HG02798 (cell line): ENCODE measurements at regions not wholly inside any gene's neighbourhood (a gene's known extent, or its start where the extent isn't known, plus 50 kb on each side); places are given as distances from the start of the nearest gene placed in this dataset.
"Not testable (repeated sequence)": the region's sequence is repeated elsewhere in the genome, so short reads cannot be mapped to it uniquely, and the experiment has no call there.

Source experiments
- ATAC-seq: cut with Tn5 transposase; IDR thresholded peaks from one replicate; pipeline ENCODE4 v1.9.1; 2021; ENCODE audit warnings: mild to moderate bottlenecking; ENCODE audit not compliant: unreplicated experiment, poor library complexity

DNA sequence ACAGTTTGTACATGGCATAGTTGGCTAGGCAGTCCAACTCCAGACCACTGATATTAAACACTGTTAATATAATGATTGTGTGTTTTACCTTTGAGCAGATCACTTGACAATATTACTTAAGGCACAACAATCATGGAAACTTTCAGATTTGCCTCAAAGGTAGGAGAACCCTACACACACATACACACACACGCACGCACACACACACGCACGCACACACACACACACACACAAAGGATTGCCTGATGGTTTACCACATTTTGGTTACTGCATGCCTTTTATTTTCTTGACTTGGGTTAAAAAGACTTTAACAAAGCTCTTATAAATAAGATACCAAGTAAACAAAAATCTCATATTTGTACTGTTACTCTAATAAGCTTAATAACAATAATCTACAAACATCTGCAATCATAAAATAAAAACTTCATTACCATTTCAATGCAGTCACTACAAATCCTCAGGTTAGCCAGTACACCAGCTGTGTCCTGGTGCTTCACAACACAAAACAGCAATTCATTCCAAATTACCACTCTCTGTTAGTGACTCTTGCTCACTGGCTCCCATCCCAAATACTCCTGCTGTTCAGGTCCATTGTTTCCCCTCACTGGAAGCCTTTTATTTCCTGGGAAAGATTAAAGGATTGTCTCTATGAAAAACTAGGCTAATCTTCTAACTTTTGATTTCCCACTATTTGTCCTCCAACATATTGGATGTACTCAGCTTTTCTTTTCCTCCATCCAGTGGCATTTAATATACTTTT lies 175.2 kb upstream of the ATP2B1 start:
- no peak for ATAC-seq

DNA sequence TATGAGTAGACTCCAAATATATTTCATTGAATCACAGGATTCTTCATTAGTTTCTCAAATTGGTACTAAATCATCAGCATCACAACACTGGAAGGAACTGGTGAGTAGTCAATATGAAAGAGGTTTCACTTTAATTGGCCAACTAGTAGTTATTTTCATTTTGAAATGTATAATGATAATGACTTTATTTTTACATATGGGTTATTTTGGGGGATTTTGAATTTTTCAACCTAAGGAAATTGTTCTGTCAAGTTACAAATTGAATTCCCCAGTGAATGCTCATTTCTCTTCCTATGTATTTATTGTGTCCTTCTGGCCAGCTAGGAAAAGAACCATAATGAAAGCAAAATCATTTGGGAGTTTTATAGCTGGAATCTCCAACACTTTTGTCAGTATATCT lies 174.2 kb upstream of the ATP2B1 start:
- no peak for ATAC-seq

DNA sequence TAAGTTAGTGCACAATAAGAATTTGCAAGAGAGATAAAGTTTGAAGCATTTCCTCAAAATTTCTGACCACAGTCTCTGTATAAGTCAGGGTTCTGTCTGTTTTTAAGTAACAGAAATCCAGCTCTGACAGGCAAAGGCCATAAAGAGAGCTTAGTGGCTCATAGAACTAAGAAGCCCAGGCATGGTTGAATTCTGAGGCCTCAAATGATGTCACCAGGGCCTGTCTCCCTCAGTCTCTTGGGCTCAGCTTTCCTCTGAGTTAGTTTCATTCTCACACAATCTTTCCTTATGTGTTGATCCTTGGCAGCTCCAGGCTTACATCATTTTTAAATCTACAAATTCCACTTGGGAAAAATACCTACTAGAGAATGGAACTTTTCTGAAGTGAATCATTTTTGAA lies 173.4 kb upstream of the ATP2B1 start:
- peak; percentile 40 for ATAC-seq

DNA sequence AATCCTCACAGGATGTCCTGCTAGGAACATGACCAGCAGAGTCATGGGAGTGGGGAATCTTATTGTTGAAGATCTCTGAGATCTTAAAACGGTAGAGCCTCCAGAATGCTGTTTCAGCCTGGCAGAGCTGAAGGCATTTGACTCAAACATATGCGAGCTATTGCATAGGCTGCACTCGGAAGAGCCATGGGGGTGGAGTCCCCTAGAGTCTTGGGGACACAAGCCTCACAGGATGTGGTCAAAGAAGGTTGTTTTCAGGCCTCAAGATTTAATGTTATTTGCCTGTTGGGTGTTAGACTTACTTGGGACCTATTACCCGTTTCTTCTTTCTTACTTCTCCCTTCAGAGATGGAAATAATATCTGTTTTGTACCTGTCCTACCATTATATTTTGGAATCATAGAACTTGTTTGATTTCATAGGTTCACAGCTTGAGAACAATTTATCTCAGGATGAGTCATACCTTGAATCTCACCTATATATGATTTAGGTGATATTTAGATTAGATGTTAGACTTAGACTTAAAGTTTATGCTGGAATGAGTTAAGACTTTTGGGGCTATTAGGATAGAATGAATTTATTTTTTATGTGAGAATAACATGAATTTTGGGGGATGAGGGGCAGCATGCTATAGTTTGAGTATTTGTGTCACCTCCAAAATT lies 172.2 kb upstream of the ATP2B1 start:
- ATAC-seq, result peak; percentile 97

DNA sequence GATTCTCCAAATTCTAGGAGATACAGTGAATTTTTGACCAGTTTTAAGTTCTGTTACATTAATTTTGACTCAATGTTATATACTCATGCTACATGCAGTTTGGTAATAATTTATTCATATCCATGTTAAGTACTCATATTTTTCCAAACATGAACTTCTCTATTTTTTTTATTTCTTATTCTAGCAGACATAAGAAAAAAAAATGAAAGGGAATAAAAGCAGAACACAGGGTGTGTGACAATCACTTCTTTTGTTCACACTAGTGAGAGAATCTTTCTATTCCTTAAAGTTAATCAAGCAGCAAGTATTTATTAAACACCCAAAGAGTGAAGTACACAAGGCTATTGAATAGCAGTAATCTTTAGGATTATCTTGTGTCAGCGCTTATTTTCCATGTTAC lies 171.1 kb upstream of the ATP2B1 start:
- ATAC-seq, result no peak

DNA sequence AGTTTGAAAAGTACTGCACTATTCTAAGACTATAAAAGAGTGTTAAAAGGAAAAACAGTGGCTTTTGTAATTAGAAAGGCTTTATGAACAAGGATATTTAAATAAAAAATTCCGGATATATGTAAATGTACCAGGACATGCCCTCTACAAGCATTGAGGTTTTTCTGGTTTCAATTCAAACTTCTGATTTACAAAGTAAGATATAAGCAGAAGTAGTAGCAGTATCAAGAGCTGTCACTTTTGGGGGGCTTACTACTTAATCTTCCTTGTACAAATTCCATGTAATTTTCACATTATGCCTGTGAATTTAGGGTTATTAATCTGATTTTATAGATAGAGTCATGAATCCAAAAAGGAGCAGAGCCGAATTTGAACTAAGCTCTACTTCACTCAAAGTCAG lies 170.3 kb upstream of the ATP2B1 start:
- peak; percentile 14 for ATAC-seq

DNA sequence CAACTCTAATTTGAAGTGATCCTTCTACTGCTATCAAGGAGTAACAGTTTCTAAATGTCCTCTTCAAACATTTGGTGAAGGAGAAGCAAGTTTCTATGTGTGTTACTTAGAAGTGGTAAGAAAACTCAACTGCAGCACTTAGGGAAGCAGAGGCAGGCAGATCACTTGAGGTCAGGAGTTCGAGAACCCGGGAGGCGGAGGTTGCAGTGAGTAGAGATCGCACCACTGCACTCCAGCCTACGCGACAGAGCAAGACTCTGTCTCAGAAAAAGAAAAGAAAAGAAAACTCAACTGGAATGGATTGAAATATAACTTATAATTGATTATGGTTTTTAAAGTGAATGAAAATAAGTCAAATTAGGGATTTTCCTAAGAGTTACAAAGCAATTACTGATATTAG lies 169.7 kb upstream of the ATP2B1 start:
- no peak for ATAC-seq

DNA sequence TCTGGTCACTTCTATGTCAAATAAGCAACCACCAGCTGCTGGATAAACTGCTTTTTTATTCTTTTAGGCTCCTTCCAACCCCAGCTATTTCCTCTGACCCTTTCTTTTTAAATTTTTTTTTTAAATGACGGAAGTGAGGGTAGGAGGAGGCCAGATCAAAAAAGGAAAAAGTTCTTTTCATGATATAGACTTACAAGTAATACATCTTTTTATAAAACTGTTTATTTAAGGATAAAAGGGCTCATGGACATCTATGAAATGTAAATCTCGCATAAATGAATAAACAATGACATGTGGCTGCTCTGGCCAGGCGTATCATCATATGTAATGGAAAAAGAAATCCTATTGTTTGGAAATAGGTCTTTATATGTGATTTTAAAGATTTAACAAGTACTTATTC lies 169.0 kb upstream of the ATP2B1 start:
- ATAC-seq, result no peak

DNA sequence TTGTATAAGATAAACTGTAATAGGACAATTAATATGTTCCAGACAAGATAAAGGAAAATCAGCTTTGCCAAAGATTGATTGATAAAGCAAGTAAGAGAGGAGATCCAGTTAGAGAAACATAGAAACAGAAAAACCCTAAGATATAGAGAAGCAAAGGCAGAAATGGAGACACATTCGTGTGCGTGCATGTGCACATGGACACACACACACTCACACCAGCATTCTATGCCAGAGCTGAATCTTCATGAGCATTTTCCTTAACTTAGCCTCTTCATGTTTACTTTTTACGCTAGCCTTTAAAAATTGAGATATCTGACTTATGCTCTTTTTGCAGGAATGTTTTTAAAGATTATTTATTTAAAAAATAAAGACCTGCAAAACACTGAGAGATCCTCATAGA lies 168.5 kb upstream of the ATP2B1 start:
- ATAC-seq, result no peak

DNA sequence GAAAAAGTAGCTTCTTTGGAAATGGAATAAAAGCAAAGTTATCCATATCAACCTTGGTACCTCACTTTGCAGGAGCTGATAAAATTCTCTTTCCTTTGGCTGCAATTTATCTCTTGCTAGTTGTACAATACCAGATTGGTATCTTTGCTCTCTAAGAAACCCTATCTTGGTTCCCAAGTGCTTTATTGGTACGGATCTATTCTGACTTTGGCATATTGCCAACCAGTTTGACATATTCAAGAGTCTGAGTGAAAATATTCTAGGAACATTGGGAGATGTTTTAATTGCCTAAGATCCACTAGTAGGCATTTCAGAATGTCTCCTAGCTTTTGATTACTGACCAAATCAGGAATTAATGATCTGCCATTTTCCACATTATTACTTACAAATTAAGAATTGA lies 167.2 kb upstream of the ATP2B1 start:
- no peak for ATAC-seq

DNA sequence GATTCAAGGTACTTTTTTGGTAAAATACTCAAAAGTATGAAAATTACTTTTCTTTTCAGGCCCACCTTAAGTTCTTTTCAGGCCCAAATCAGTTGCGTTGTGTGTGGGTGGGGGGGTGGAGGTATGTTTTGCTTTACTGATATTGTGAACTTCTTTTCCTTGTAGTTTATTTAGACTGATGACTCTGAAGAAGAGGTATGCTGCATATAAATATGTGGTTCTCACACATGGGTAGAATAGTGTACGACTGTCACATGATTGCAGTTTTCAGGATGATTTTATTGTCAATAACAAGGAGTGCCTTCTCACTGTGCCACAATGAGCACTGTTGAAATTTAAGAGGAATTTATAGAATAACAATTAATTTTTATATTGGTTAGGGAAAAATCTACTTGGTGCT lies 166.6 kb upstream of the ATP2B1 start:
- no peak for ATAC-seq

DNA sequence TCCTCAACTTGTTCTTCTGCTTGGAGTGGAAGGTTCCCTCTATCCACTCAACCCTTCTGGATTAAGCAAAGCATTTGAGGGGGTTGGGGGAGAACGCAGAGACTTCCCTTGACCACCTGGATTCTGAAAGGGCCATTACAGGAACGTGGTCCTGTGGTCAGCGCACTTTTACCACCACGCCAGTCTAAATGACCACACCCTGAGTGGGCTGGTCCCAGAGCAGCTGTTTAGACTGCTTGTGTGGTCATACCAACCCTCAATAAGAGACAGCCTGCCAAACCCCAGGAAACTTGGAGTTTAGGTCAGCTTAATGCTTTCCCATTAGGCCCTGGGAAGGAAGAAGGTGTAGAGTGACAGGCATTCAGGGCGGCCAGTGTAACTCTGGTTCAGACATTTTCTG lies 165.5 kb upstream of the ATP2B1 start:
- ATAC-seq, result no peak

DNA sequence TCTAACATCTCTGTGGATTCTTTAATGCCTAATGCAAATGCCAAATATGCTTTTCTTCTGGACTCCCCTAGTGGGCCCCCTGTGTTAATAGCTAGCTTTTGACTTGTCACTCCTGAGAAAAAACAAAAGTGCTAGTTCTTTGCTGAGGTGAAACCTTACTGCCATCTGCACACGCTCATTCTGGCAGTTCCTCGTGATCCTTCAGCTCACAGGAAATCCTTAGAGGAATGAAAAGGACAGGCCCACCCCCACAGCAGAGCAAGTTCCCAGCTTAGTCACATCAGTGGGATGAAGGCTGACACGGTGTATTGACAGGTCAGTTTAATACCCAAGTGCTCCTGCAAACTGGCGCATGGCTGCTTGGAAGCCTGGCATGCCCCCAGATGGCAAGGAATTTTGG lies 165.1 kb upstream of the ATP2B1 start:
- no peak for ATAC-seq

DNA sequence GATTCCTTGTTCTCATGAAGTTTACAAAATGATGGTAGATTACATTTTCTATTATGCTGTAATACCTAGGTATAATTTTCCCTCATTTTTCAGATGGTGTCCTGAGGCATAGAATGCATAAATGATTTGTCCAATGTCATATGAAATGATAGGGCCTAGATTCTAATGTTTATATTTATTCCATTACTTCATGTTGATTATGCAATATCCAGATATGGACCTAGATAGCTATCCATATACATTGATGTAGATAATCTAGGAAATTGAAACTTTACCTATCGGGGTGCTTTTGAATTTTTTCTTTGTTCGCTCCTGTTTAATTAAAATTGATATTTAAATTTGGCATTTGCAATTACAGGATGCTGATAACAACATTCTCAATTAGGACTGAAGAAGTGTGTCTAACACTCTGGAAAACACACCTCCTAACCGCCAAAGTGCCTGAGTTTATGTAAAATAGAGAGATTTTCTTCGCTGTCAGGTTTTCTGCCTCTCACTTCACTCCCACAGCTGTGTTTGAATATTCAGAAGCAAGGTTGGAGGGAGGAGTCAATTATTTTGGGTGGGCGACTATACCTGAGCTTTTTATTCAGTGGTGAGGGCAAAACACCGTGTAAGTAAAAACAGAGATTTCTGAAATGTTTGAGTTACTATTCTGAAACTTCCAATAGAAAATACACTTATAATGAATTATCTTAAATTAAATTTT lies 164.4 kb upstream of the ATP2B1 start:
- ATAC-seq, result no peak

DNA sequence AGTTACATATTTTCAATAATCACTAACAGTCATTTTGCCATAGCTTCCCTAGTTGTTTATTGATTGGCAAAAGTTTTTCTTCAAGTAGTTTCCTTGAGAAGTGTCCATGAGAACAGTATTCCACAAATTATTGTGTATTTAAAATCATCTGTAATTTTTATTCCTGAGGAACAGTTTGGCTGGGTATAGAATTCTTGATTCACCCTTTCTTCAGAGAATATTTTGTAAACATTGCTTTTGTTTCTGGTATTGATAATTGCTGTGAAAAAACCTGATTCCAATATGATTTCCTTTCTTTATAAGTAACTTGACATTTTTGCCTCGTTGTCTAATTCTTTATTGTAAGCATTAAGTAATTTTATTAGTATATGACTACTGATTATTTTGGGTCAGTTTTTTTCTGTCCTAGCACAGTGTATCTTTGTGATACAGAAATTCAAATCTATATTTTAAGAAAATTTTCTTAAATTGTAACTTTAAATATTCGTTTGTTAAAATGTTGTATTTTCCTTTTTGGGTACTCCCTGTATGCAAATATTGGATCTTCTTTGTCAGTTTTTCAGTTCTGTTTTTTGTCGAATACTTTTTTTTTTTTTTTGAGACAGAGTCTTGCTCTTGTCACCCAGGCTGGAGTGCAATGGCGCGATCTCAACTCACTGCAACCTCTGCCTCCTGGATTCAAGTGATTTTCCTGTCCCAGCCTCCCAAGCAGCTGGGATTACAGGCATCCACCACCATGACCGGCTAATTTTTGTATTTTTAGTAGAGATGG lies 162.0 kb upstream of the ATP2B1 start:
- ATAC-seq, result no peak

DNA sequence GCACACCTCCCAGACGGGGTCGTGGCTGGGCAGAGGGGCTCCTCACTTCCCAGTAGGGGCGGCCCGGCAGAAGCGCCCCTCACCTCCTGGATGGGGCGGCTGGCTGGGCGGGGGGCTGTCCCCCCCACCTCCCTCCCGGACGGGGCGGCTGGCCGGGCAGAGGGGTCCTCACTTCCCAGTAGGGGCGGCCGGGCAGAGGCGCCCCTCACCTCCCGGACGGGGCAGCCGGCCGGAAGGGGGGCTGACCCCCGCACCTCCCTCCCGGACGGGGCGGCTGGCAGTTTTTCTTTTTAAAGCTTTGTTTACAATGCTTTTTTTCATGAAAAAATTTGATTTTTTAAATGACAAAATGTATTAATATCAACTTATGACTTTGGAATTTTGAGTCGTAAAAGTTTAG lies 159.0 kb upstream of the ATP2B1 start:
- ATAC-seq, result not testable (repeated sequence)

DNA sequence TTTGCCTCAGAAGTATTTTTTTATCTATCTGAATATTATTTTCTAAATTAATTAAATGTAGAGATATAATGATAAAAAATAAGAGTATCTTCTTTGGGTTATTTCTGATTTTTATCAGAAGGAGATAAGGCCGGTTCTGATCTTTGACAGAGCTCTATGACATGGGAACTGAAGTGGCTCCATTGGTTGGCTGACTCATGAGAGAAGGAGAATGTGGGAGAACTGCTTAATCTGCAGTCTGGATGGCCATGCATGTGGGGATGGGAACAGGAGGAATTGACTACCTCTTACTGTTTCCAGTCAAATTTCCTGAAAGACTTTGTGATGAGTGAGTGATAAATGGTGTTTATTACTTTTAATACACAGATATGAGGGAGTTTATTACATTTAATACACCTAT lies 155.8 kb upstream of the ATP2B1 start:
- ATAC-seq, result no peak

DNA sequence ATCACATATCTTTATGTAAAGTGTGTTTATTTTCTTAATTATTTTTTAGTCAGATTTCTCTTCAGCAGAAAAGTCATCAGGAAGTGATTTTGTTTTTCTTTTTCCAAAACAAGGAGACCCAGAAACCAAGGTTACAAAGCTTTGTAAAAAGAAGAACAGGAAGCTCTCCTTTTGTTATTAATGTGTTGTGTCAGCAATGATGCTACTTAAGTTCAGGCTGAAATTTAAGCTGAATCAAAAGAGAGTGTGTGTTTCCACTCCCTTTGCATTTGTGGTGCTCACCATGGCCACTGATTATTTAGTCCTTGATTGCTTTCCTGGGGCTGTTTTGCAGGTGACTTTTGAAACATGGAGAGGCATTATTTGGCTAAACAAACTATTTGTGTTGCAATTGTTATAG lies 155.3 kb upstream of the ATP2B1 start:
- no peak for ATAC-seq

DNA sequence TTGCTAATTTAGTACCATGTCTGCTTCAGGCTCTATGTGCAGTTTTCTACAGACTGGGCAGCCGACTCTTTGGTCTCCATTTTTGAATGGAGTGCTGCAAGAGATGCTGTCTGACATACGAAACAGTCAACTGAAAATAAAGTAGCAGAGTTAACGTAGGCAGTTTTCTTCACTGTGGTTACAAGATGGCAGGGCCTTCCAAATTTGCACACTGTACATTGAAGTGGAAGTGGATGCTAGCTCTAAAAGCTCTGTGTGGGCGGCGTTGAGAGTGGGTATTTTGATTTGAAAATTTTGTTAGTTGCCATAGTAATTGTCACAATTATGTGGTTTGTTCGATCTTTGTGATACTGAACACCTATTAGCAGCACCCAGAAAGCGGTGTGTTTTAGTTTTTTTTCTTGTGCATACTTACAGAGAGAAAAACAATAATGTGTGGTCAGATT lies 154.9 kb upstream of the ATP2B1 start:
- peak; percentile 77 for ATAC-seq

DNA sequence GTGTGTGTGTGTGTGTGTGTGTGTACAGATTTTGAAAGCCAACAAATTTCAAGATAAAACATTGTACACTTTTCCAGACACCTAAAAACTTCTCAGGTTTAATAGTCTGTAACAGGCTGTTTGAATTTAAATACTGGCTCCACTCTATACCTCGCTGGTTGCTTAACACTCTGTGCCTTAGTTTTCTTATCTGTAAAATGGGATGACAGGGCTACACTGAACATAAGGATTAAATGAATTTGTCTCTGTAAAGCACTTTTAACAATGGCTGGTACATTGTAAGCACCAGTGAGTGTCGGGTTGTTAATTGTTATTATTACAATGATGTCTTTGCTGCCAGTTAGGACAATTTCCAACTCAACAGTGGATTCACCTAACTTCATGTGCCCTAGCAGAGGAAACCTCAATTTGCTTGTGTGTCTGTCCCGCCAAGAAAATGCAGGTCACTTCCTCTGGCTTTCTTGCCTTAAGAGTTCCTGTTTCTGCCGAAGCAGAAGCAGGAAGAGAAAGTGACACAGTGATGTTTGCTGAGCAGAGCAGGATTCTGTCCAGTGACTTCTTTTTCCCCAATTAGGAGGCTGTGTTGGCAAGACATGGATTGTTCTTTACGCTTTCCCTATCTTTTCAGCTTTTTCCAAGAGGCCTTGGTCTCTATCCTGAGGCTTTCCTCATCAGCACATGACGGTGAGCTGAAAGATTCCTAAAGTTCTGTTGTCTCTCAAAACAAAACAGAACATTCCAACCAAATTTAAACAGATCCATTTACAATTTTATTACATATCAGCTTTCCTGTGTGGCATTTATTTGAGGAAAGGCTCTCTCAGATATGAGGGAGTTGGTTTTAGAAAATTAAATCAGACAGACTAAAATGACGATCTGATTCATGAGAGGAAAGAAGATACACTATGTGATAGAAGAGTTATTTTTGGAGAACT lies 154.1 kb upstream of the ATP2B1 start:
- ATAC-seq, result peak; percentile 69
